ENCODE measurements at regions not wholly inside any gene's neighbourhood (a gene's known extent, or its start where the extent isn't known, plus 50 kb on each side); places are given as distances from the start of the nearest gene placed in this dataset.

DNA sequence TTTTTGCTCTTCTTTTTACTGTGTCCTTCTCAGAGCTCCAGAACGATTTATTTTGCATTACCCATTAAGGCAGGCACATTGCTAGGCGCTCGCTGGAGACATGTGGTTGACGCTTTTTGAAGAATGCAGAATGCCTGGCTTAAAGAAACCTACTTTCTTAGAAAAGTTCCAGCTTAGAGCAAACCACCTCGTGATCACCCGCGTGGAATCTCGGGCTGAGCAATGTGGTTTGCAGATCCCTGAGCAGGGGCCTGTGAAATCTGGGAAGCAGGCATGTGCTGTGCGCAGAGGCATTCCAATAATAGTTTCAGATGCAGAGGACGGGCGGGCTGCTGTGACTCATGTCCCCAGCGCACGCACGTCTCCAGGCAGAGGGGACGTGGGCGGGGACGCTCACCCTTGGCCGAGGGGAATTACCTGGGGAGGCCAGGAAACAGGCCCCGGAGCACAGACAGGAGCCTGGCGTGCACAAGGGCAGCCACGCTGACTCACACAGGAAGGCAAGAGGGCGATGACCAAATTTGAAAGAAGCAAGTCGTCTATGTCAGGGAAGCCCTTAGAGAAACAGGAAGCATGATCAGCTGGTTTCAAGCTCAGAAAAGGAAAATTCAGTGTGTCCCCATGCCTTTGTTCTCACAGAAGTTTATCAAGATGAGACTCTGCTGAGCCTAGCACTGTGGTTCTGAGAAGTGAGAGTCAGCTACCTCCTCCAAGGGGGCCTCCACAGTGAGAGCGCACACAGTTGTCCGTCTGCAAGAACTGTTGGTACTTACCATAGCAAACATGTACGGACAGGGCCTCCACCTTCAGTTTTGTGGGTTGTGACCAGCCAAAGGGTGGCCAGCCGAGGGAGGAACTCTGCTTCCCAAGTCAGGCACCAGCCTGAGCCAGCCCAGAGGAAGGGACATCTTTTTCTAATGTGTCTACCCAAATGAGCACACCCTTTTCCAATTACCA lies 218.6 kb downstream of the PIK3R1 start:
- H2AFZ ChIP-seq (ENCODE audit: low read length): no peak overlapping the region
- in situ Hi-C loops (cut with HindIII; ENCODE audit: extremely low pct_ligation_motif_present, low pct_unique_long_range_greater_than_20kb): no loop called here
- H3K4me2 ChIP-seq (ENCODE audit: low read depth, low read length): peak overlapping the region; percentile 57
- H4K20me1 ChIP-seq (ENCODE audit: insufficient read depth, low read length): no peaks in the 10 kb centered on the region
- FAIRE-seq: no peak
- DNase-seq (ENCODE audit: low spot score): peak; percentile 70
- H3K4me3 ChIP-seq (replicated peaks in 1 of 3; ENCODE audit: insufficient read depth in 1 of 3, low read depth in 2 of 3, low read length in 3 of 3): peak overlapping the region in 2 of 3 experiments; percentile 19 to 41; a peak in 3 of 6 replicates
- no peaks in the 10 kb centered on the region for H3K36me3 ChIP-seq (replicated peaks in 1 of 2; ENCODE audit: control insufficient read depth in 1 of 2, insufficient read depth in 2 of 2, low read length in 2 of 2)
- intact Hi-C loops (cut with micrococcal nuclease; ENCODE audit: unreplicated experiment): no loop called here
- H3K9ac ChIP-seq (ENCODE audit: insufficient read depth, low read depth, low read length): no peak overlapping the region
- BruUV-seq (replicated peaks): no TSS peak
- CTCF ChIA-PET (ENCODE audit: low intra/inter-chr PET ratio, low total read pairs): no interaction called here
- H3K27ac ChIP-seq (ENCODE audit: extremely low read length, insufficient read depth, low read length): no peak overlapping the region
- ATAC-seq: peak; percentile 97
- H3K4me1 ChIP-seq (ENCODE audit: insufficient read depth, low read length): peaks cover 17% of the 10 kb centered on the region
- no peaks in the 10 kb centered on the region for H3K79me2 ChIP-seq (ENCODE audit: insufficient read depth, low read length)
- H3K27me3 ChIP-seq (ENCODE audit: control insufficient read depth in 1 of 2, insufficient read depth in 2 of 2, low read length in 2 of 2): peaks cover 2 to 18% of the 10 kb centered on the region in 2 experiments; a peak in 3 of 5 replicates
- POLR2A ChIA-PET: no interaction called here
- no peaks in the 10 kb centered on the region for H3K9me3 ChIP-seq (ENCODE audit: low read length)
- 28% methylated on average over 19 of the region's 27 CpGs for WGBS (ENCODE audit: low lambda C conversion rate)
- TF ChIP-seq SRSF4 (IDR thresholded peaks at IDR 0.05; ENCODE audit: low read depth, low read length, poor library complexity, severe bottlenecking) (no peak), DNMT1 (CRISPR knock-in tag; IDR thresholded peaks at IDR 0.05) (no peak), ZNF691 (CRISPR knock-in tag; IDR thresholded peaks at IDR 0.05; ENCODE audit: borderline replicate concordance, low read depth) (no peak; the same call in 1 of the 2 replicates), ZNF446 (CRISPR knock-in tag; IDR thresholded peaks at IDR 0.05) (no peak), ZBTB3 (CRISPR knock-in tag; IDR thresholded peaks at IDR 0.05; ENCODE audit: borderline replicate concordance, low read depth) (no peak), HCFC1 (IDR thresholded peaks at IDR 0.05; ENCODE audit: low read depth, low read length) (no peak), FOXA3 (CRISPR knock-in tag; IDR thresholded peaks at IDR 0.05) (peak; percentile 37; the same call in 1 of the 2 replicates), PAX8 (CRISPR knock-in tag; IDR thresholded peaks at IDR 0.05; ENCODE audit: borderline replicate concordance) (no peak), ZNF382 (CRISPR knock-in tag; IDR thresholded peaks at IDR 0.05; ENCODE audit: borderline replicate concordance) (no peak), KDM1A (CRISPR knock-in tag; IDR thresholded peaks at IDR 0.05) (no peak), GATA4 (IDR thresholded peaks at IDR 0.05; ENCODE audit: borderline replicate concordance, low read depth) (no peak), ZGPAT (CRISPR knock-in tag; IDR thresholded peaks at IDR 0.05) (no peak; the same call in 1 of the 2 replicates), JDP2 (CRISPR knock-in tag; IDR thresholded peaks at IDR 0.05; ENCODE audit: borderline replicate concordance) (no peak), TRIM22 (IDR thresholded peaks at IDR 0.05) (no peak)
- TF ChIP-seq, protein P1, sequence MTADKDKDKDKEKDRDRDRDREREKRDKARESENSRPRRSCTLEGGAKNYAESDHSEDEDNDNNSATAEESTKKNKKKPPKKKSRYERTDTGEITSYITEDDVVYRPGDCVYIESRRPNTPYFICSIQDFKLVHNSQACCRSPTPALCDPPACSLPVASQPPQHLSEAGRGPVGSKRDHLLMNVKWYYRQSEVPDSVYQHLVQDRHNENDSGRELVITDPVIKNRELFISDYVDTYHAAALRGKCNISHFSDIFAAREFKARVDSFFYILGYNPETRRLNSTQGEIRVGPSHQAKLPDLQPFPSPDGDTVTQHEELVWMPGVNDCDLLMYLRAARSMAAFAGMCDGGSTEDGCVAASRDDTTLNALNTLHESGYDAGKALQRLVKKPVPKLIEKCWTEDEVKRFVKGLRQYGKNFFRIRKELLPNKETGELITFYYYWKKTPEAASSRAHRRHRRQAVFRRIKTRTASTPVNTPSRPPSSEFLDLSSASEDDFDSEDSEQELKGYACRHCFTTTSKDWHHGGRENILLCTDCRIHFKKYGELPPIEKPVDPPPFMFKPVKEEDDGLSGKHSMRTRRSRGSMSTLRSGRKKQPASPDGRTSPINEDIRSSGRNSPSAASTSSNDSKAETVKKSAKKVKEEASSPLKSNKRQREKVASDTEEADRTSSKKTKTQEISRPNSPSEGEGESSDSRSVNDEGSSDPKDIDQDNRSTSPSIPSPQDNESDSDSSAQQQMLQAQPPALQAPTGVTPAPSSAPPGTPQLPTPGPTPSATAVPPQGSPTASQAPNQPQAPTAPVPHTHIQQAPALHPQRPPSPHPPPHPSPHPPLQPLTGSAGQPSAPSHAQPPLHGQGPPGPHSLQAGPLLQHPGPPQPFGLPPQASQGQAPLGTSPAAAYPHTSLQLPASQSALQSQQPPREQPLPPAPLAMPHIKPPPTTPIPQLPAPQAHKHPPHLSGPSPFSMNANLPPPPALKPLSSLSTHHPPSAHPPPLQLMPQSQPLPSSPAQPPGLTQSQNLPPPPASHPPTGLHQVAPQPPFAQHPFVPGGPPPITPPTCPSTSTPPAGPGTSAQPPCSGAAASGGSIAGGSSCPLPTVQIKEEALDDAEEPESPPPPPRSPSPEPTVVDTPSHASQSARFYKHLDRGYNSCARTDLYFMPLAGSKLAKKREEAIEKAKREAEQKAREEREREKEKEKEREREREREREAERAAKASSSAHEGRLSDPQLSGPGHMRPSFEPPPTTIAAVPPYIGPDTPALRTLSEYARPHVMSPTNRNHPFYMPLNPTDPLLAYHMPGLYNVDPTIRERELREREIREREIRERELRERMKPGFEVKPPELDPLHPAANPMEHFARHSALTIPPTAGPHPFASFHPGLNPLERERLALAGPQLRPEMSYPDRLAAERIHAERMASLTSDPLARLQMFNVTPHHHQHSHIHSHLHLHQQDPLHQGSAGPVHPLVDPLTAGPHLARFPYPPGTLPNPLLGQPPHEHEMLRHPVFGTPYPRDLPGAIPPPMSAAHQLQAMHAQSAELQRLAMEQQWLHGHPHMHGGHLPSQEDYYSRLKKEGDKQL (CRISPR knock-in tag; IDR thresholded peaks at IDR 0.05; ENCODE audit: low read depth): no peak

Data from HepG2 (cell line).